Stimulated activated naive CD8-positive, alpha-beta T cell treated with anti-CD3 and anti-CD28 coated beads, Interleukin-15, amount 100 ng/mL, for 72 hours (primary cell): ENCODE measurements at regions not wholly inside any gene's neighbourhood (a gene's known extent, or its start where the extent isn't known, plus 50 kb on each side); places are given as distances from the start of the nearest gene placed in this dataset.
A peak's percentile ranks its signal among the peaks of the same experiment; 100 is the strongest.

Experiments used
- ATAC-seq: fragments of 150-1000 bp; cut with Tn5 transposase; 2 replicates; pipeline ENCODE4 v1.10.0; 2021; ENCODE audit warnings: mild to moderate bottlenecking, moderate library complexity
- DNase-seq, 2 donors: peaks; one replicate each; pipeline ENCODE4 v3.0.0; 2021 to 2022
- H3K27ac Mint-ChIP-seq, 2 donors: one replicate each; pipeline ENCODE4 v1.8.0; 2022; ENCODE audit warnings: mild to moderate bottlenecking in 2 of 2, mixed read lengths in 2 of 2, moderate library complexity in 2 of 2
- H3K27me3 Mint-ChIP-seq: one replicate; pipeline ENCODE4 v1.8.0; 2022; ENCODE audit warnings: mixed read lengths
- H3K4me1 Mint-ChIP-seq: one replicate; pipeline ENCODE4 v1.8.0; 2022; ENCODE audit warnings: mild to moderate bottlenecking, mixed read lengths
- H3K4me3 Mint-ChIP-seq, 2 donors: one replicate each; pipeline ENCODE4 v1.8.0; 2022; ENCODE audit warnings: mild to moderate bottlenecking in 2 of 2, mixed read lengths in 2 of 2, moderate library complexity in 1 of 2
- H3K9me3 Mint-ChIP-seq, 2 donors: one replicate each; pipeline ENCODE4 v1.8.0; 2022; ENCODE audit warnings: mixed read lengths in 2 of 2

DNA sequence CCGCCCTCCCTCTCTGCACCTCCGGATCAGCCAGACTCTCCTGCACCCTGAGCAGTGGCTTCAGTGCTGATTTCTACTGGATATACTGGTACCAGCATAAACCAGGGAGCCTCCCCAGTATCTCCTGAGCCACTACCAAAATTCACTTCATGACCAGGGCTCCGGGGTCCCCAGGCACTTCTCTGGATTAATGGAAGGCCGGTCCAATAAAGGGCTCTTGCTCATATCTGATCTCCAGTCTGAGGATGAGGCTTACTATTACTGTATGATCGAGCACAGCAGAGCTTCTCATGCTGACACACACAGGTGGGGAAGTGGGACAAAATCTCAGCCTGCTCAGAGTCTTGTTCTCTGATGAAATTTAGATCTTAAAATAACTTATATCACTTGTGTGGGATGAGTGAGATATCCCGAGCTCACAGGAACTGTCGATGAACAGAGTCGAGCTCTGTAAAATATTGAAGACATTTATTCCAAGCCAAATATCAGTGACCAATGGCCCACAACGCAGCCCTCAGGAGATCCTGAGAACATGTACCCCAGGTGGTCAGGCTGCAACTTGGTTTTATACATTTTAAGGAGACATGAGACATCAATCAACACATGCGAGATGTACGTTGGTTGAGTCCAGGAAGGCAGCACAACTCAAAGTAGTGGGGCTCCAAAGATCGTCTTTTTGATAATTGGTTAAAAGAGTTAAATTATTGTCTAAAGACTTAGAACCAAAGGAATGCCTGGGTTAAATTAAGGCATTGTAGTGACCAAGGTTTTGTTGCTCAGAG lies 93.0 kb upstream of the TOP3B start:
- no peak for ATAC-seq
- Mint-ChIP-seq H3K4me1 (no peaks in the 10 kb centered on the region), H3K27ac (peak overlapping the region; percentile 15 to 91), H3K4me3 (no peak overlapping the region), H3K27me3 (peaks cover 49% of the 10 kb centered on the region), H3K9me3 (no peaks in the 10 kb centered on the region)
- DNase-seq = no peak

DNA sequence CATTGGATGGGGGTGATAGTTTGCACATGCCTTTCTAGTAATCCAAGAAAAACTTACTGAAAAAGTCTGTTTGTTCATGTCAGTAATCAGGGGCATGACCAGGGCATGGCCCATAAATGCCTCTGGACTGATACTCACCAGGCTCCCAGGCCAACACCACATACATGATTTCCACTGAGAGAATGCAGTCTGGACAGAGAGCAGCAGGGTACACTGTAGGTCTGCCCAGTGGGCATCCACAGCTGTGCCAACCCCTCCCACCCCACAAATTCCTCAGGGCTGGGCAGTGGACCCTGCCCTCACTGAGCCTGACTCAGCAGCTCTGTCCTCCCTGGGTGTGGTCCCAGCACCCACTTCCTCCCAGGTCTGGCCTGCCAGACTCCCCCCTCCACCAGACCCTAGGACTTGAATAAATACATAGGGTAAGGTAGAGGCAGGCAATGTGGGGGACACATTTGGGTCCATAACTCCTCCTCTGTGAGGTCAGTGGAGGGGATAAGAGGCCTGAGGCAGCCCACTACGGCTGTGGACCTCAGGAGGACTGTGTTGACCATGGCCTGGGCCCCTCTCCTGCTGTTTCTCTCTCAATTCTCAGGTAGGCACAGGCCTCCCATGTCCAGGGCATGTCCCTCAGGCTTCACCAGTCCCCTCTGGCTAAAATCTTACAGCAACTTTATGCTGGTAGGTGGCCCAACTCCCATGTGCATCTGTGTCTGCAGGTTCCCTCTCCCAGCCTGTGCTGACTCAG lies 92.2 kb upstream of the TOP3B start:
- Mint-ChIP-seq H3K27ac (peak overlapping the region in 1 of 2 donors; percentile 91), H3K4me3 (no peak overlapping the region), H3K9me3 (no peaks in the 10 kb centered on the region), H3K4me1 (no peaks in the 10 kb centered on the region), H3K27me3 (peaks cover 43% of the 10 kb centered on the region)
- ATAC-seq (no peak), DNase-seq (no peak)

DNA sequence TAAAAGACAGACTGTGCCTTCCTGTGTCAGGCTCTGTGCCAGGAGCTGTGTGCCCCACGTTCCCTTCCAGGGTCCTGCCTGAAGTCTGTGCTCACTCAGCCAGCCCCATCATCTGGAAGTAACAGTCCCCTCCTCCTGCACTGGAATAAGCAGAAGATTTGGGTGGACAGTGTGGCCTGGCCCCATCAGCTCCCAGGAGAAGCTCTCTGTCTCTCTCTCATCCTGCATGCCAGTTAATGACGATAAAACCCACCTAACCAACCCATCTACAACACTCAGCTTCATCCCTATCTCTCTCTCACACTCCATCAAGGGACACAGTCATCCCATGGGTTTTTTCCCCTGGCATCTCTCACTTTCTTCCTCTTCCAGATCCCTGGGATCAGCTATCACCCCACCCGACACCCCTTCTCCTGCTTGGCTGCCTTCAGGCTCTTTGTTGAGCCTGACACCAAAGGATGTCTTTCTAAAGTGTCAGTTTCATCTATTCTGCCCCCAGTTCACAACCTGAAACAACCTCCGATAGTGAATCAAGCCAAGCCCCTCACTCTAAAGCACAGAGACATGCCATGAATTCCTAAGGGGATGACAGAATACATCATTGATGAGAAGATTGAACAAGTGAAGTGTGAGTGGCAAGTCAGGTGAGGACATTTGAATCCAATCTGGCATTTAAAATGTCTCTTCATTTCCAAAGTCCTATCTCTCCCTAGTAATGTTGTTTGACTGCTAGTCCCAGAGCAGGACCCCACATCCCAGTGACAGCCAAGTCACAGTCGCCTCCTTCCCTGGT lies 91.4 kb upstream of the TOP3B start:
- DNase-seq = no peak
- no peaks in the 10 kb centered on the region for H3K4me1 Mint-ChIP-seq
- H3K27me3 Mint-ChIP-seq = peaks cover 43% of the 10 kb centered on the region
- ATAC-seq = no peak
- H3K4me3 Mint-ChIP-seq = no peak overlapping the region
- no peak overlapping the region for H3K27ac Mint-ChIP-seq
- no peaks in the 10 kb centered on the region for H3K9me3 Mint-ChIP-seq

DNA sequence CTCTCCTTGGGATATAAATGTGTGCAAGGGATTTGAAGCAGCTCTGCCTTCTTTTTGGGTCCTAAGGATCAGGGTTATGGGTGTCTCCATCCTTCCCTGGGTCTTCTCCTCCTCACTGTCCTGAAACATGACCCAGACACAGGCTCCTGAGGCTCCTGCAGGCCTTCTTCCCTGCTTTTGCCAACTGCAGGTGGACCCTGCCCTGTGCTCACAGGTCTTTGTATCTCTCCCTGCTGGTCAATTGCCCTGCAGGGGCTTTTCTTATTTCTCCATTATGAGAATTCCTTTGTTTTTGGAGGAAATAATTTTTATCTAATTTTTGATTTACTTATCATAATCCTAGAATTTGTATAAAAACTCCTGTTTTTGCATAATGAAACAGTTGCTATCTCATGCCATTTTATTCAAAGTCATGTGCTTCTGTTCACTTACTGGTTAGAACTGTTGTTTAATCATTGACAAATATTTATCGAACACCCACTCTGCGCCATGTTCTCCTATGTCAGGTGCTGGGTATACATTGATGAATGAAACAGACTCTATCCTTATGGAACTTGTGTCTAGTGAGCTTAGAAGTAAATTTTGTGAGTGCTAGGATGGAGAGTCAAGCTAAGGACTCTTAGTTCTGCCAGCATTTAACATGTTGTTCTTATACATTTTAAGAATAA lies 89.7 kb upstream of the TOP3B start:
- DNase-seq (no peak), ATAC-seq (no peak)
- H3K9me3 Mint-ChIP-seq = no peaks in the 10 kb centered on the region
- no peak overlapping the region for H3K27ac Mint-ChIP-seq
- no peak overlapping the region for H3K4me3 Mint-ChIP-seq
- peaks cover 35% of the 10 kb centered on the region for H3K27me3 Mint-ChIP-seq
- no peaks in the 10 kb centered on the region for H3K4me1 Mint-ChIP-seq

DNA sequence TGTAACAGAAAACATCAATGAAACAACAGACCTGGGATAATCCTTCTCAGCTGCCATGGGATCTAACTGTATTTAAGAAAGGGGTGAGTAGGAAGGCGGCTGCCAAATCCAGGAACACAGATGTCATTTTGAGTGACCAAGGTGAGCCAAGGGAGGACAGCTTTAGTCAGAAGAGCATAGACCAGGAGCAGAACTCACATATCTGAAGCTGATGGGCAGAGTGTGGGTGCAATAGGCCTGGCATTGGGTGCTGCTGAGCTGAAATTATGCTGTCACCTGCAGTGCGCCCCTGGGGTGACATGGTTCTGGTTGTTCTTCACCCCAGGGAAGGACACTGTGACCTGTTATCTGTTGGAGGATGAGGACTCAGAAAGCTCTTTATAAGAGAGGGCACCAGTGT lies 88.9 kb upstream of the TOP3B start:
- Mint-ChIP-seq H3K27ac (no peak overlapping the region), H3K9me3 (no peaks in the 10 kb centered on the region), H3K27me3 (peaks cover 27% of the 10 kb centered on the region), H3K4me1 (no peaks in the 10 kb centered on the region), H3K4me3 (no peak overlapping the region)
- DNase-seq (no peak), ATAC-seq (no peak)

DNA sequence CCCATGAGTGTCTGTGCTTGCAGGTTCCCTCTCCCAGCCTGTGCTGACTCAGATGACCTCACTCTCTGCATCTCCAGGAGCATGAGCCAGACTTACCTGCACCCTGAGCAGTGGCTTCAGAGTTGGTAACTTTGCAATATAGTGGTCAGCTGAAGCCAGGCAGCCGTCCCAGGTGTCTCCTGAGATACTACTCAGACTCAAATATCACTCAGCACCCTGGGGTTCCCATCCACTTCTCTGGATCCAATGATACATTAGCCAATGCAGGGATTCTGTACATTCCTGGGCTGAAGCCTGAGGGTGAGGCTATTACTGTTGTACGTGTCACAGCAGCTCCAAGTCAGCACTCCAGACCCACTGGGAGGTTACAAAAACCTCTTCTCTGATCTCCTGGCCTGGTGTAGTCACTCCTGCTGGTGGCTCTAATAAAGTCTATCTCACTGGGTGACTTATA lies 87.8 kb upstream of the TOP3B start:
- Mint-ChIP-seq H3K9me3 (no peaks in the 10 kb centered on the region), H3K27me3 (peaks cover 21% of the 10 kb centered on the region), H3K27ac (no peak overlapping the region), H3K4me3 (no peak overlapping the region), H3K4me1 (no peaks in the 10 kb centered on the region)
- ATAC-seq (no peak), DNase-seq (no peak)

DNA sequence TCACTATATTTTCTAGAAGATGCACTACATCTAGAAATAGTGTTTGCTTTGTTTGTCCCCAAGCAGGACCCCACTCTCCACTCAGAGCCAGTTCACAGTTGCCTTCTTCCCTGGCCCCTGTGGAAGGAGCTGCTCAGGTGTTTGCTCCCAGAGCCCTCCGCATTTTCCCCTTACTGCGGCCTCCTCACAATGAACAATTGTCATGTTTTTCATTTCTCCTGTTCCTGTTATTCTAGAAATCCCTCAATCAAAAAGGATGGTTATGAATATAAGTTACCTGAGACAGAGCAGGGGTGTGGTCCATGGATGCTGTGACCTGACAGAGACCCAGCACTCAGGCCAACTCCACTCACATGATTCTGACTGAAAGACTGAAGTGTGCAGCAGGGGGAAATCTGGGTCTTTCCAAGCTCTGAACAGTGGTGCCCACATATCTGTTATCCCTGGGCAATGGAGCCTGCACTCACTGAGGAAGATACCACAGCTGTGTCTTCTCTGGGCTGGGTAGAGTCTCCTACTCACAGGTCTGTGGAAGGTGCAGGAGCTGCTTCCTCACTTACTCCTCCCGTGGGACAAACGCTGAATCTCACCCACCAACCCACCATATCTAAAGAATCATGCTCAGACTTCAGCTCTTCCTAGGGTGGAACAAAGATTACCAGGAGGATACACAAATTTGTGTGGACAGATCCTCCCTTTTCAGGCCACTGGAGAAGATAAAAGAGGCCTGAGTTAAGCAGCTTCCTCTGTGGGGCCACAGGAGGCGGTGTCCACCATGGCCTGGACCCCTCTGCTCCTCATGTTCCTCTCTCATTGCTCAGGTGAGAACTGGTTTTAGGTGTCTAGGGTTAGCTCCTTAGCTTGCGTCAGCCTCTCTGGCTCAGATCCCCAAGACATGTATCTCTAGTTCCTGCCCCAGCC lies 87.1 kb upstream of the TOP3B start:
- no peaks in the 10 kb centered on the region for H3K4me1 Mint-ChIP-seq
- H3K9me3 Mint-ChIP-seq = no peaks in the 10 kb centered on the region
- H3K27ac Mint-ChIP-seq = peak overlapping the region; percentile 14 to 55
- H3K4me3 Mint-ChIP-seq = no peak overlapping the region
- ATAC-seq (no peak), DNase-seq (no peak)
- peaks cover 20% of the 10 kb centered on the region for H3K27me3 Mint-ChIP-seq

DNA sequence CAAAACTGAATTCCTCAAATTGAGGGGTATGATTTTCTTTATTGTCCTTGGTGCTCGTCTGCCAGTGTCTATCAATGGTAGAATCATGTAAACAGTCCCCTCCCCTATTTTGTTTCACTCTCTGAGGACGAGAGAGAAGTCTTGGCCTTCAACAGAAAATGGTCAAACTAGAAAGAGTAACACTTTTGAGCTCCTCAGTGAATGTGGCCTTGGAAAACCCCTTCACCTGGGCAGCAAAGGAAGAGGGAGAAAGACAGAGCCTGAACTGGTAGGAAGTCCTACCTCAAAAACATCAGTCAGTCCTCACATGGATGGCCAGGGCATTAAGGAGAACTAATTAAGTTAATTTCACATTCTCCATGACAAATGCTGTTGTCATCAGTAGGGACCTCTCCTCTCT lies 86.1 kb upstream of the TOP3B start:
- Mint-ChIP-seq H3K9me3 (no peaks in the 10 kb centered on the region), H3K4me3 (no peak overlapping the region), H3K27me3 (peaks cover 11% of the 10 kb centered on the region), H3K27ac (no peak overlapping the region), H3K4me1 (no peaks in the 10 kb centered on the region)
- DNase-seq = no peak
- ATAC-seq = no peak

DNA sequence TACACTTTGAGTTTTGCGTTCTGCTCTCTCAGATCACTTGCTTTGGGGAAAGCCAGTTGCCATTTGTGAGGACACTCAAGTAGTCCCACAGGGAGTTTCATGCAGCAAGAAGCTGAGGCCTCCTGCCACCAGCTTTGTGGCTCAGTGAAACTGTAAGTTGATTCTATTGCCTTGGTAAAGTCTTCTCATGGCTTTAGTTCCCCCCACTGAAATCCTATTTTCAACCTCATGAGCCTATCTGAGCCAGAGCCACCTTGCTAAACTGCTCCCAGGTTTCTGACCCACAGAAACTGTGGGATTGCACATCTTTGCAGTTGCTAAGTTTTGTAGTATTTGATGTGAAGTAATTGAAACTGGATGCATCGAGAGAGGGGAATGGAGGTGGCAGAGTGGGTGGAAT lies 85.4 kb upstream of the TOP3B start:
- Mint-ChIP-seq H3K27me3 (peaks cover 9% of the 10 kb centered on the region), H3K9me3 (no peaks in the 10 kb centered on the region), H3K4me1 (peaks cover under 1% of the 10 kb centered on the region), H3K4me3 (no peak overlapping the region), H3K27ac (no peak overlapping the region)
- DNase-seq = no peak
- no peak for ATAC-seq

DNA sequence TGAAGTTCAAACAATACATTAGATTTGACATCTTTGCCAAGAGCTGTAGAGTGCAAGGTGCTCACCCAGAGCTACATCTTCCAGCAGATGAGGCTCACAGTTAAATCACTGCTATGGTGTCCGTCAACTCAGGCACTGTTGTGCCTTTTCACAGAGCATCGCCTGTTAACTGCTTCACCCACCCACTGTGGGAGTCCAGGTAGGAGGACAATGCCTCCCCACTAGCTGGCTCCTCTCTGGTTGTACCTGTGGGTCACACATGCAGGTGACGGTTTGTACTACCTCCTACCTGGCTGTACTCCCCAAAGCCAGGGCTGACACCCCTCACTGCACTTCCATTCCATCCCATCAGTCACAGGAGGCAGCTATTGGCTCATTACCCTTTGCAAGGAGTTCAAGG lies 84.6 kb upstream of the TOP3B start:
- Mint-ChIP-seq H3K9me3 (no peaks in the 10 kb centered on the region), H3K27ac (no peak overlapping the region), H3K27me3 (peaks cover 9% of the 10 kb centered on the region), H3K4me3 (no peak overlapping the region), H3K4me1 (peaks cover 5% of the 10 kb centered on the region)
- no peak for ATAC-seq
- no peak for DNase-seq

DNA sequence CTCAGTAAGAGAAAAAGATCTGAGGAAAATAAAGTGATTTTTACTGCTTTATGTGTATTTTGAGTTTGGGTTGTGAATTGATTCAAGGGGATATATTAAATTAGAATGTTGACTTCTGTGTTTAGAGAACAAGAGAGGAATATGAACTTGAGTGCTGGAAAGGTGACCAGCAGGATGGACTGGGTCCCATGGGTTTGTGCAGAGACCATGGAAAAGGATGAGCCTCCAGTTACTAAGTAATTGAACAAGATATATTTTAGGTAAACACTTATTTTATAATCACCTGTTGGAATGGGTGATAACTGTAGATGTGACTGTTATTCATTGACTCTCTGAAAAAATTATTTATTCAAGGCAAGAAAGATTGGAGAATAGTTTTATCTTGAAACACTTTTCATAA lies 82.0 kb upstream of the TOP3B start:
- H3K27ac Mint-ChIP-seq = no peak overlapping the region
- H3K27me3 Mint-ChIP-seq = peaks cover 20% of the 10 kb centered on the region
- H3K4me3 Mint-ChIP-seq = no peak overlapping the region
- ATAC-seq = no peak
- peaks cover 5% of the 10 kb centered on the region for H3K4me1 Mint-ChIP-seq
- no peaks in the 10 kb centered on the region for H3K9me3 Mint-ChIP-seq
- no peak for DNase-seq

DNA sequence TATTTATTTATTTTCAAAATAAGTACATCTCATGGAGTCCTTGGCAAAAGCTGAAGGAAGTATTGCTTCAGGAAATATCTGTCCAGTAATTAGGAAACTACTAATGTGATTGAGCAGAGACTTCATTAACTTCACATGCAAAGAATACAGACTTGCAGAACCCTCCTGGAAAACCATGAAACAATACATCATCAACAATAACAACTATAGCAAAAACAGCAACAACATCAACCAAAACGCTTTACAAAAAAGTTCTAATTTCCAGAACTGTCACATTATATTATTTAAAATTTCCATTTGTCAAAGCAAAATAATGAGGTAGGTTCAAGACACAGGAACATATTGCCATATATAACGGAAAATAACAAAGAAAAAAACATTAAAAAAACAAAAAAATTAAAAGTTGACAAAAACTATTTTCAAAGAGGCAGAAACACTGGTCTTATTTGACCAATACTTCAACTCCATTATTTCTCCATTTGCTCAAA lies 79.8 kb upstream of the TOP3B start:
- no peaks in the 10 kb centered on the region for H3K9me3 Mint-ChIP-seq
- H3K27me3 Mint-ChIP-seq = peaks cover 42% of the 10 kb centered on the region
- peaks cover 5% of the 10 kb centered on the region for H3K4me1 Mint-ChIP-seq
- H3K27ac Mint-ChIP-seq = no peak overlapping the region
- DNase-seq (no peak), ATAC-seq (no peak)
- H3K4me3 Mint-ChIP-seq = no peak overlapping the region

DNA sequence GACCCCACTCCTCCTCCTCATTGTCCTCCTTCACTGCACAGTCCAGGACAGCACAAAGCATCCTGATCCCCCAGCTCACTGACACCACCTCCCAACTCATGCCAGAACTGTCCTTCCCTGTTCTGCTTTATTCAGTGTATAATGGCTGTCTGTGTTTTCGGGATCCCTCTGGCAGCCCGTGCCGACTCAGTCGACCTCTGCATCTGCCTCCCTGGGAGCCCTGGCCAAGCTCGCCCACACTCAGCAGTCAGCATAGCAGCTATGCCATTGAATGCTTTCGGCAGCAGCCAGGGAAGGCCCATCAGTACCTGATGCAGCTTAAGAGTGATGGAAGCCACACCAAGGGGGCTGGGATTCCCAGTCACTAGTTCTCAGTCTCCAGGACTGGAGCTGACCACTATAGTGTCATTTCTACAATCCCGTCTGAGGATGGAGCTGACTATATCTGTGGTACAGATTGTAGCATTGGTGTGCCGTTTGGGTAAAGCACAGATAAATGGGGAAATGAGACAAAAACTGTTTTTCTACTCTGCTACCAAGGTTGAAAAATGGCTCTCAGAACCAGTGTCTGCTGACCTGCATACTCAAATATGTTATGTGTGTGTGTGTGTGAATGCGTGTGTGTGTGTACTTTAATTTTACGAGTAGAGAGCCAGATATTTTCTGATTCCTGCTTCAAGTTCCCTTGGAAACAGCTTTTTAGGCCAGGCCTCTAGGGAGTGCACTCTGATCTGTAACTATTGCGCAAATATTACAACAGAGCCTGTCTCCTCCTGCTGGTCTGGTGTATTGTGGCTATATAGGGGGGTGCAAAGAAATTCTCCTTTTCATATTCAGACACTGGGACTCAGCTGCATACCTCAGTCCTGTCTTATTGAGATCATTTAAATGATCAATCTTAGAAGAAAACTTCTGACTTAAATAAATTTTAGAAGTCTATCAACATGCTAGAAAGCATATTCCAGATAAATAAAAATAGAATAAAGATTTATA lies 78.8 kb upstream of the TOP3B start:
- H3K27ac Mint-ChIP-seq = peak overlapping the region in 1 of 2 donors; percentile 26
- H3K9me3 Mint-ChIP-seq = no peaks in the 10 kb centered on the region
- H3K4me1 Mint-ChIP-seq = peaks cover 5% of the 10 kb centered on the region
- peaks cover 52% of the 10 kb centered on the region for H3K27me3 Mint-ChIP-seq
- DNase-seq = no peak
- no peak overlapping the region for H3K4me3 Mint-ChIP-seq
- ATAC-seq = no peak
